ENCODE measurements at regions not wholly inside any gene's neighbourhood (a gene's known extent, or its start where the extent isn't known, plus 50 kb on each side); places are given as distances from the start of the nearest gene placed in this dataset.

DNA sequence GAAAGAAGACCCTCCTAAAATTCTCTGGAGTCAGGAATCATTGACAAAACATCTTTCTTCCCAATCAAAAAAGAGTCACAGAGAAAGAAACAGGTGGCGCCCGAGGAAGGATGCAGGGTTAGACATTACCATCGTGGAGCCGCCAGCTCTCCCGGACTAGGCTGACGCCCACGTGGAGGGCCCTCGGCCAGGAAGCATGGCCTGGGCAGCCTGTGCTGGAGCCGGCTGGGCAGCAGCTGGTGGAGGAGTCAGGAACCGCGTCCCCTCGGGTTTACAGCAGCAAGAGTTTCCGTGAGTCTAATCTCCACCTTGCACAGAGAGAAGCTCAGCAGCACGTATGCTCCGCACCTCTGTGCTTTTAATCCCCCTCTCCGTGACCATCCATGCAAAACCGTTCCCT, 533.7 kb upstream of the ATP11B start:
- TF ChIP-seq, protein P1, sequence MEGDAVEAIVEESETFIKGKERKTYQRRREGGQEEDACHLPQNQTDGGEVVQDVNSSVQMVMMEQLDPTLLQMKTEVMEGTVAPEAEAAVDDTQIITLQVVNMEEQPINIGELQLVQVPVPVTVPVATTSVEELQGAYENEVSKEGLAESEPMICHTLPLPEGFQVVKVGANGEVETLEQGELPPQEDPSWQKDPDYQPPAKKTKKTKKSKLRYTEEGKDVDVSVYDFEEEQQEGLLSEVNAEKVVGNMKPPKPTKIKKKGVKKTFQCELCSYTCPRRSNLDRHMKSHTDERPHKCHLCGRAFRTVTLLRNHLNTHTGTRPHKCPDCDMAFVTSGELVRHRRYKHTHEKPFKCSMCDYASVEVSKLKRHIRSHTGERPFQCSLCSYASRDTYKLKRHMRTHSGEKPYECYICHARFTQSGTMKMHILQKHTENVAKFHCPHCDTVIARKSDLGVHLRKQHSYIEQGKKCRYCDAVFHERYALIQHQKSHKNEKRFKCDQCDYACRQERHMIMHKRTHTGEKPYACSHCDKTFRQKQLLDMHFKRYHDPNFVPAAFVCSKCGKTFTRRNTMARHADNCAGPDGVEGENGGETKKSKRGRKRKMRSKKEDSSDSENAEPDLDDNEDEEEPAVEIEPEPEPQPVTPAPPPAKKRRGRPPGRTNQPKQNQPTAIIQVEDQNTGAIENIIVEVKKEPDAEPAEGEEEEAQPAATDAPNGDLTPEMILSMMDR (conservative IDR thresholded peaks at IDR 0.05; ENCODE audit: low read depth, low read length): no peak
- TF ChIP-seq NFE2L2 (IDR thresholded peaks at IDR 0.05; ENCODE audit: low read depth, low read length) (no peak), POLR2A (IDR thresholded peaks at IDR 0.05; ENCODE audit: low read depth, low read length) (no peak), BHLHE40 (IDR thresholded peaks at IDR 0.05; ENCODE audit: low read depth, low read length) (no peak), RAD21 (IDR thresholded peaks at IDR 0.05; ENCODE audit: low read length) (no peak), CEBPB (IDR thresholded peaks at IDR 0.05; ENCODE audit: low read depth, low read length) (no peak), RFX5 (IDR thresholded peaks at IDR 0.05; ENCODE audit: low read depth, low read length) (no peak)
- TF ChIP-seq, protein P2, sequence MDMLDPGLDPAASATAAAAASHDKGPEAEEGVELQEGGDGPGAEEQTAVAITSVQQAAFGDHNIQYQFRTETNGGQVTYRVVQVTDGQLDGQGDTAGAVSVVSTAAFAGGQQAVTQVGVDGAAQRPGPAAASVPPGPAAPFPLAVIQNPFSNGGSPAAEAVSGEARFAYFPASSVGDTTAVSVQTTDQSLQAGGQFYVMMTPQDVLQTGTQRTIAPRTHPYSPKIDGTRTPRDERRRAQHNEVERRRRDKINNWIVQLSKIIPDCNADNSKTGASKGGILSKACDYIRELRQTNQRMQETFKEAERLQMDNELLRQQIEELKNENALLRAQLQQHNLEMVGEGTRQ (IDR thresholded peaks at IDR 0.05; ENCODE audit: low read depth, low read length): no peak
- TF ChIP-seq, protein P3, sequence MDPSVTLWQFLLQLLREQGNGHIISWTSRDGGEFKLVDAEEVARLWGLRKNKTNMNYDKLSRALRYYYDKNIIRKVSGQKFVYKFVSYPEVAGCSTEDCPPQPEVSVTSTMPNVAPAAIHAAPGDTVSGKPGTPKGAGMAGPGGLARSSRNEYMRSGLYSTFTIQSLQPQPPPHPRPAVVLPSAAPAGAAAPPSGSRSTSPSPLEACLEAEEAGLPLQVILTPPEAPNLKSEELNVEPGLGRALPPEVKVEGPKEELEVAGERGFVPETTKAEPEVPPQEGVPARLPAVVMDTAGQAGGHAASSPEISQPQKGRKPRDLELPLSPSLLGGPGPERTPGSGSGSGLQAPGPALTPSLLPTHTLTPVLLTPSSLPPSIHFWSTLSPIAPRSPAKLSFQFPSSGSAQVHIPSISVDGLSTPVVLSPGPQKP (IDR thresholded peaks at IDR 0.05; ENCODE audit: borderline replicate concordance, low read depth, low read length): no peak
